LoVo (cell line): ENCODE measurements at regions not wholly inside any gene's neighbourhood (a gene's known extent, or its start where the extent isn't known, plus 50 kb on each side); places are given as distances from the start of the nearest gene placed in this dataset.
A peak's percentile ranks its signal among the peaks of the same experiment; 100 is the strongest.

Source experiments
- DNase-seq: peaks from one replicate; pipeline ENCODE4 v3.0.0-alpha.2; 2016; ENCODE audit warnings: low spot score

GRCh38 chr3:76694063-76694462, 345.8 kb upstream of the ROBO2 start:
- no peak for DNase-seq

GRCh38 chr3:76698136-76698706, 341.7 kb upstream of the ROBO2 start:
- no peak for DNase-seq

- no peak for DNase-seq
Observed at GRCh38 chr3:76699846-76700245, 340.1 kb upstream of the ROBO2 start.

- no peak for DNase-seq
Observed at GRCh38 chr3:76700323-76700722, 339.6 kb upstream of the ROBO2 start.

- DNase-seq = no peak
Observed at GRCh38 chr3:76702676-76703075, 337.2 kb upstream of the ROBO2 start.

- DNase-seq = no peak
Observed at GRCh38 chr3:76715426-76715825, 324.5 kb upstream of the ROBO2 start.

GRCh38 chr3:76723366-76723765, 316.5 kb upstream of the ROBO2 start:
- DNase-seq = no peak

DNA sequence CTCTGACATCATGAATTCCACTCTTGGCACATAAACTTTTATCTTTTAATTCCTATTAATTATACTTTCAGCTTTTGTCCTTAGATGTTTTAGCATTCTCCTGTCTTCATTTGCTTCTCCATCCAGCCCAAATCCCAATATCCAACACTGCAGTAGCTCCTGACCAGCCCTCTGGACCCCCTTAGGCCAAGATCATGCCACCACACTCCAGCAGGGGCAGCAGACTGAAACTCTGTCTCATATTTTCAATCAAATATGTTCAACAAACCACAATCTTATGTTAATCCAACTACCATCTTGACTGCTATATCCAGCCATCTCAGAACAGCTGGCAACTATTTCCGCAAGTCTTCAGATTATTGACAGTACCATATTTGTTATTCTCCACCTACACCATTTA, 315.8 kb upstream of the ROBO2 start:
- no peak for DNase-seq

DNA sequence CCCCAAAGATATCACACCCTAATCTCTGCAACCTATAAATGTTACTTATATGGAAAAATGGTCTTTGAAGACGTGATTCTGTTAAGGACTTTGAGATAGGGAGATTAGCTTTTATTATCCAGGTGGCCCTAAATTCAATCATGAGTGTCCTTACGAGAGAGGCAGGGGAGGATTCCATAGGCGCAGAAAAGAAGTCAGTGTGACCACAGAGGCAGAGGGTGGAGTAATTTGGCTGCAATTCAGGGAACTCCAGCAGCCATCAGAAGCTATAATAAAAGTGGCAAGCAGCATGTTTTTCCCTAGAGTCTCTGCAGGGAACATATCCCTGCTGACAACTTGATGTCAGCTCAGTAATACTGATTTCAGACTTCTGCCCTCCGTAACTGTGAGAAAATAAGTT, 315.2 kb upstream of the ROBO2 start:
- peak; percentile 74 for DNase-seq

GRCh38 chr3:76726034-76726433, 313.9 kb upstream of the ROBO2 start:
- no peak for DNase-seq

DNA sequence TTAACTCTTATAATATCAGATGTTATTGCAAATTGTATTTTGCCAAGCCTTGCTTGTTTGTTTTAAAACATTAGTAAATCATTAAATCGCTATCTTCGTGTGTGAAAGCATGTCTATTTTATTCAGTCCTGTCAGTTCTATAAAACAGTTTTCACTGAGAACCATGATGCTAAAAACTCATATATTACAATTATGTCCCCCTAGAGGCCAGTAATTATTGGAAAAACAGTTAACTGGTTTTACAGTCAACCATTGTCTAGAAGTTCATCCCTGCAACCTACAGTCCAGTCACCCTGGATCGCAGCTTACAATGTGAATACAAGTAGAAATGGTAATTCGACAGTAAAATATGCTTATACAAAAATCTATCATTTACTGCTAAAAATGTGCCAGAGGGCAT, 311.5 kb upstream of the ROBO2 start:
- DNase-seq = no peak

DNA sequence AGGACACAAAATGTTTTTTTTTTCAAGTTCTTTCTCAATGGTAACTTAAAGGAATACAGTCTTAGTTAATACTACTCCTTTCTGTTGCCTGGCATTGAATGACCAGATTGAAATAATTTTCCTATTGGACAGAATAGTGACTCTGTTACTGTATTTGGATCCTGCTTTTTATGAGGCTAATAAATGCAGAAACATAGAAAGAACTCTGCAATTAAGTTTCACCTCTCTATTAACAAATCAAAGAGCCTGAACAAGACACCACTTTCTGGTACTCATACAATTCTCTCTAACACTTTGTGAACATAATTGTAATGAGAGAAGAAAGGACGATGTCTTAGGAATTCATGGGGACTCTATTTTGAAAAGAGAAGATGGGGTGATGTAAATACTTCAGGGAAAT, 308.4 kb upstream of the ROBO2 start:
- no peak for DNase-seq

DNA sequence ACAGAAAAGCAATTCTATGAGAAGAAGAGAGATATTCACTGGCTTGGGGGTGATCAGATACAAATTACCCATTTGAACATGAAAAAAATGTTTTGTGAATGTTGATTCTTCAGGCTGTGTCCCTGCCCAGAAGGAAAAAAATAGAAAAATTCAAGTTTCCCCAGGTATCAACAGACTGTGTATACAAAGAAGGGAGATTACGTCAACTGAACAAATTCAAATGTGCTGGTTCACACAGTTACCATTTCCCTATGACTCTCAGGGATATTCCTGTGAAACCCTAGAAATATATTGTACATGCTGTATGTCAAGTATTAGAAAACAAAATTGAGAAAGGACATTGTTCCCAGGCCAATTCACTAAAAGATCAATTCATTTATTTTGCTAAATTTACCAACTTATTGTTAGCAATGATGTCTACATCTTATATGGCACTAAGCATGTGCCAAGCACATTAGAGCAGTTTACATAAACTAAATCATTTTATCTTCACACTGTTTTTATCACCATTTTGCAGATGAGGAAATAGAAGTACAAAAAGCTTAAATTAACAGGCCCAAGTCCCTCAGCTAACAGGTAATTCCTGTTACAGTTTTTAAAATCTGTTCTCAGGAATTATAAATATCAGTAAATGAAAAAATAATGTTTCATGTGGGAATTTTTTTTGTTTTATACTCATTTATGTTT, 306.7 kb upstream of the ROBO2 start:
- no peak for DNase-seq

DNA sequence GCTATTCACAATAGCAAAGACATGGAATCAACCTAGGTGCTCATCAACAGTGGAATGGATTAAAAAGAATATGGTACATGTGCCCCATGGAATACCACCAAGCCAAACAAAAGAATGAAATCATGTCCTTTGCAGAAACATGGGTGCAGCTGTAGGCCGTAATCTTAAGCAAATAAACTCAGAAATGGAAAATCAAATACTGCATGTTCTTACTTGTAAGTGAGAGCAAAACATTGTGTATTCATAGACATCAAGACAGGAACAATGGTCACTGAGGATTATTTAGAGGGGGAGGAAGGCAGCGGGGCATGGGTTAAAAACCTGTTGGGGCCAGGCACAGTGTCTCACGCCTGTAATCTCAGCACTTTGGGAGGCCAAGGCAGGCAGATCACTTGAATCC, 304.7 kb upstream of the ROBO2 start:
- no peak for DNase-seq

DNA sequence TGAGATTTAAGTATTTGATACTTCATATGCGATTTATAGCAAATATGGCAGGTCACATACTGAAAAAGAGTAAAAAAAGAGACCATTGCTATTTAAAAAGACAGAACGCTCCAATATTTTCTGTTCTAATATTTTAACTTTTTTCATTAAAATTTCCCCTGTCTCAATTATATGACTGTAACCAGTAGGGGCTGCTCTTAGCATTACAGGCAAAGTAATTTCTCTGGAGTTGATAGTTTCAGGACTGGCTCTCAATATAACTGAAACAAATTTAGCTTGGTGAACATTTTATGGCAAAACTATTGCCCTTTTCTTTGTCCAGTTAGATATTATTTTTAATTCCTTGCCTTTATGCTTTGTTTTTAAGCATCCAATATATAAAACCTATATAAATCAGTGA, 286.3 kb upstream of the ROBO2 start:
- DNase-seq = no peak

DNA sequence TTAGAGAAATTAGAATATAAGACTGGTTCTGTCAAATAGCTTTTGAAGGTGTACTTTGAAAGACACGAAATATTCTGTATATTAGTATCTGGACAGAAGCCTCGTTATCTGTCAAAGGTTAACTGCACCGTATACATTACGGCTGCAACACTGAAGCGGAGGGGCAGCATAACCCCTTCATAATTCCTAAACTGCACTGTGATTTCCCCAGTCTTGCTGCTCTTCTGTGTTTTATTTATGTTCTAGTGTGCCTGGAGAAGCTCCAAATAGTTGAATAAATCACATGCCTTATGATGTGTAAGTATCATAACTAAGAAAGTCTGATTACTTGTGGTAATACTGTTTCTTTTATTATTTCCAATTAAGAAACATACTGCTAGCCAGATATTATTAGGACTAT, 285.7 kb upstream of the ROBO2 start:
- no peak for DNase-seq

GRCh38 chr3:76756577-76756976, 283.3 kb upstream of the ROBO2 start:
- peak; percentile 39 for DNase-seq

DNA sequence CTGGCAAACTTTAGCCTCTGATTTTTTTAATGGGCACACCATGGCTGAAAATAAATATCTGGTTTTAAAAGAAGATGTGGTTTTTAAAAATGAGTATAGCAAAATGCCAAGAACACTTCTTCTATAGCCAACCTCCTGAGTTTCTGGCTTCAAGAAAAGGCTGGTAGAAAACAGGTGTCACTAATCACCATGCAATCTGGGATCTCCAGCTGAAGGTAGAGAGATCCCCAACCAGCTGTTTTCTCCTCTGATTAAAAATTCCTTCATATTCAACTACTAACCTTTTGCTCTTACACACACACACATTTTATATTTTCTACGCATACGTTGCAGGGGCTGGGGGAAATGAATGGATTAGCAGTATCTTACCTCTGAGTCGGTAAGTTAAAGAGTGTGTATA, 279.6 kb upstream of the ROBO2 start:
- DNase-seq = no peak

- DNase-seq = no peak
Observed at GRCh38 chr3:76765511-76765910, 274.4 kb upstream of the ROBO2 start.

- no peak for DNase-seq
Observed at GRCh38 chr3:76768912-76769311, 271.0 kb upstream of the ROBO2 start.

GRCh38 chr3:76776927-76777326, 263.0 kb upstream of the ROBO2 start:
- no peak for DNase-seq

GRCh38 chr3:76788206-76788605, 251.7 kb upstream of the ROBO2 start:
- no peak for DNase-seq

DNA sequence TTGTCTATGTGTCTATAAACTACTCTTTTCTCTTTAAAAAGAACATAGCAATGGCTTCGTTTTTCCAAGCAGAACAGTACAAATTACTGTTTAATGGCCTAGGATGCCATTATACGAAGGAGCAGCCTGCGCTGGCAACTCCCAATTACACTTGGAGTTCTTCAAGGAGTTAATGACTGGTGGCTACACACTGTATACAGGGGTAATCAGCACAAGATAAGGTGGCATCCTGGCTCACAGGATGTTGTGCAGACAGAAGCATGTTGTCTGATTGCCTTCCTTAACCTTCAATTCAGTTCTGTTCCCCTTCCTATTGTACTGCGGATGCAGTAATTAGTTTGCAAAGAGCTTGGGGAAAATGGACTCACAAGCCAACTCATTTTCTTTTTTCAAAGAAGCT, 250.7 kb upstream of the ROBO2 start:
- DNase-seq = no peak

GRCh38 chr3:76811418-76811817, 228.5 kb upstream of the ROBO2 start:
- no peak for DNase-seq
